Cardiac muscle cell (in vitro differentiated cells and primary cell): ENCODE measurements at regions not wholly inside any gene's neighbourhood (a gene's known extent, or its start where the extent isn't known, plus 50 kb on each side); places are given as distances from the start of the nearest gene placed in this dataset.

Source experiments
- DNase-seq, 2 donors: peaks; one replicate each; pipeline versions ENCODE4 v3.0.0 to v3.0.0-alpha.2; 2010 to 2017; ENCODE audit warnings: low read depth in 1 of 2, low spot score in 1 of 2
- H3K27ac ChIP-seq: fragments of 200-600 bp; sonication (generic); 2 replicates; pipeline ENCODE4 v1.5.1; 2016
- H3K27me3 ChIP-seq: fragments of 200-600 bp; sonication (generic); 2 replicates; pipeline ENCODE4 v1.6.0; 2016; ENCODE audit warnings: control low read depth
- H3K36me3 ChIP-seq: fragments of 200-600 bp; sonication (generic); 2 replicates; pipeline ENCODE4 v1.5.1; 2016; ENCODE audit warnings: control low read depth
- H3K4me1 ChIP-seq: fragments of 200-600 bp; sonication (generic); 2 replicates; pipeline ENCODE4 v1.8.1; 2017; ENCODE audit warnings: low read depth, mild to moderate bottlenecking, mixed run types
- H3K4me3 ChIP-seq: fragments of 200-600 bp; sonication (generic); 2 replicates; pipeline ENCODE4 v1.5.1; 2016; ENCODE audit warnings: mild to moderate bottlenecking
- H3K9me3 ChIP-seq: fragments of 200-600 bp; sonication (generic); 2 replicates; pipeline ENCODE4 v1.5.1; 2017; ENCODE audit warnings: low read depth, mild to moderate bottlenecking, control low read depth
- CTCF ChIP-seq: IDR thresholded peaks from 2 replicates; pipeline ENCODE4 v1.5.1; 2012; ENCODE audit warnings: low read depth, mild to moderate bottlenecking, low read length

- no peak for TF ChIP-seq CTCF
- H3K4me3 ChIP-seq, result no peak overlapping the region
- DNase-seq, result no peak
Observed at GRCh38 chr5:156273325-156273724, 53.6 kb upstream of the SGCD start.

GRCh38 chr5:156274453-156274852, 52.5 kb upstream of the SGCD start:
- Histone ChIP-seq H3K27ac (no peak overlapping the region), H3K4me1 (peaks cover 3% of the 10 kb centered on the region), H3K9me3 (no peaks in the 10 kb centered on the region), H3K36me3 (no peaks in the 10 kb centered on the region), H3K4me3 (no peak overlapping the region), H3K27me3 (no peaks in the 10 kb centered on the region)
- no peak for DNase-seq
- TF ChIP-seq CTCF, result no peak

More at GRCh38 chr5:156273325-156273724, 53.6 kb upstream of the SGCD start:
- Histone ChIP-seq H3K36me3 (no peaks in the 10 kb centered on the region), H3K27ac (no peak overlapping the region), H3K27me3 (no peaks in the 10 kb centered on the region), H3K4me1 (peaks cover 3% of the 10 kb centered on the region), H3K9me3 (no peaks in the 10 kb centered on the region)
